Gastroesophageal sphincter (tissue), 3 donors: ENCODE measurements at regions not wholly inside any gene's neighbourhood (a gene's known extent, or its start where the extent isn't known, plus 50 kb on each side); places are given as distances from the start of the nearest gene placed in this dataset.

ENCODE experiments used
- CTCF ChIP-seq, 4 experiments: fragments of 200-600 bp in 2 of 4; fragments of 450-650 bp in 2 of 4; sonication (generic) in 1 of 4; IDR thresholded peaks; one replicate each; pipeline ENCODE4 v1.5.1; 2017 to 2019; ENCODE audit warnings: antibody characterized with exemption in 4 of 4, mild to moderate bottlenecking in 2 of 4, moderate library complexity in 2 of 4
- POLR2A ChIP-seq, 2 donors: fragments of 450-650 bp; IDR thresholded peaks; one replicate each; pipeline ENCODE4 v1.6.1; 2017; ENCODE audit warnings: antibody characterized with exemption in 2 of 2, mild to moderate bottlenecking in 2 of 2, moderate library complexity in 1 of 2

GRCh38 chr12:115571446-115571845 lies 706.0 kb downstream of the MED13L start:
- TF ChIP-seq POLR2A (IDR thresholded peaks at IDR 0.05) (no peak), CTCF (IDR thresholded peaks at IDR 0.05) (no peak)
